GM13976 (cell line): ENCODE measurements at regions not wholly inside any gene's neighbourhood (a gene's known extent, or its start where the extent isn't known, plus 50 kb on each side); places are given as distances from the start of the nearest gene placed in this dataset.

Source experiments
- DNase-seq: peaks from one replicate; pipeline ENCODE4 v3.0.0; 2012; ENCODE audit warnings: low spot score
- in situ Hi-C: fragments of 300-500 bp; cut with MboI; formaldehyde crosslinking; loops from one replicate; pipeline ENCODE4 v1.12.0; 2022; ENCODE audit warnings: low sequenced_read_pairs, mixed read lengths, inconsistent platforms; ENCODE audit not compliant: unreplicated experiment
- TF ChIP-seq, protein P1 (sequence below): IDR thresholded peaks from 2 replicates; pipeline ENCODE4 v1.5.1; 2012; ENCODE audit warnings: borderline replicate concordance, mild to moderate bottlenecking; ENCODE audit not compliant: insufficient read depth; ENCODE audit errors: extremely low read depth, missing control alignments, control extremely low read depth

DNA sequence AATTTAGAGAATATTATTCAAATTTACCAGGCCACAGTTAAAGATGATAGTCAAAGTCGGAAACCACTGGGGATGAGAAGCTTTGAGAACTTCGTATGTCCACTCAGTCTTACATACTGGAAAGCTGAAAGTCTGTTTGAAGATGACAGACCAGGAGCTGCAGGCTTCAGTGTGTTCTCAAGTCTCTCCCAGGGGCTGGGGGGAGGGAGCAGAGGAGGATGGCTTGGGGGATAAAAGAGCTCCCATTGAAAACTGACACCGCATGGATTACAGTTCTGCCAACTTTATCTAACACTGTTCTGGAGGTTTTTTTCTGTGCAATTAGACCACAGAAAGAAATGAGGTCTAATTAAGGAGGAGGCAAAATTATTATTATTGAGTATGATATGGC, 170.5 kb upstream of the ALKAL2 start:
- no peak for DNase-seq
- TF ChIP-seq, protein P1, sequence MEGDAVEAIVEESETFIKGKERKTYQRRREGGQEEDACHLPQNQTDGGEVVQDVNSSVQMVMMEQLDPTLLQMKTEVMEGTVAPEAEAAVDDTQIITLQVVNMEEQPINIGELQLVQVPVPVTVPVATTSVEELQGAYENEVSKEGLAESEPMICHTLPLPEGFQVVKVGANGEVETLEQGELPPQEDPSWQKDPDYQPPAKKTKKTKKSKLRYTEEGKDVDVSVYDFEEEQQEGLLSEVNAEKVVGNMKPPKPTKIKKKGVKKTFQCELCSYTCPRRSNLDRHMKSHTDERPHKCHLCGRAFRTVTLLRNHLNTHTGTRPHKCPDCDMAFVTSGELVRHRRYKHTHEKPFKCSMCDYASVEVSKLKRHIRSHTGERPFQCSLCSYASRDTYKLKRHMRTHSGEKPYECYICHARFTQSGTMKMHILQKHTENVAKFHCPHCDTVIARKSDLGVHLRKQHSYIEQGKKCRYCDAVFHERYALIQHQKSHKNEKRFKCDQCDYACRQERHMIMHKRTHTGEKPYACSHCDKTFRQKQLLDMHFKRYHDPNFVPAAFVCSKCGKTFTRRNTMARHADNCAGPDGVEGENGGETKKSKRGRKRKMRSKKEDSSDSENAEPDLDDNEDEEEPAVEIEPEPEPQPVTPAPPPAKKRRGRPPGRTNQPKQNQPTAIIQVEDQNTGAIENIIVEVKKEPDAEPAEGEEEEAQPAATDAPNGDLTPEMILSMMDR: no peak
- in situ Hi-C loops: no loop called here

DNA sequence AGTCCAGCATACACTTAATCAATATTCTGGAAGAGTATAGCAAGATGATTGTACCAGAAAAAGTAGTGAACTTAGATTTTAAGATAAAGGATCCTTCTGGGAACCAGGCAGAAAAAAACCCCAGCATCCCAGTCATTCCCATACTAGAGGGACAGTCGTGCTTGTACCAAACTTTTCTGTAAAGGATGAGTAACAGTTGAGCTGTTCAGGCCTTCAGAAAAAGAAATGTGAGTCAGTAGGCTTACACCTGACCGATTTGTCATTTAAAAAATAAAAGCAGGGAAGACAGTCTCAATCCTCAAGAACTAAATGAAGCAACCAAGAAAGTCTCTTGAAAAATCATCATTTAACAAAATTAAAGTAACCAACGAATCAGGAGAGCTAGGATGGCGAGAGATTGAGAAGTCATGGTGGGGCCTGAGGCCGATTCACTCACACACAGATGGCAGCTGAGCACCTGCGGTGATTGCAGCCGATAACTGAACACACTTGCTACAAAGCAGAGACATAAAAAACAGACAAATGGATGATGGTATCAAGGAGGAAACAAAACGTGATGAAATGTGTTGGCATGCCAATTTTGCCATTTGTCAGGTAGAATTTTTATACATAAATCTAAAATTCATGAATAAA, 170.0 kb upstream of the ALKAL2 start:
- in situ Hi-C loops: no loop called here
- no peak for DNase-seq
- TF ChIP-seq, protein P1: no peak

DNA sequence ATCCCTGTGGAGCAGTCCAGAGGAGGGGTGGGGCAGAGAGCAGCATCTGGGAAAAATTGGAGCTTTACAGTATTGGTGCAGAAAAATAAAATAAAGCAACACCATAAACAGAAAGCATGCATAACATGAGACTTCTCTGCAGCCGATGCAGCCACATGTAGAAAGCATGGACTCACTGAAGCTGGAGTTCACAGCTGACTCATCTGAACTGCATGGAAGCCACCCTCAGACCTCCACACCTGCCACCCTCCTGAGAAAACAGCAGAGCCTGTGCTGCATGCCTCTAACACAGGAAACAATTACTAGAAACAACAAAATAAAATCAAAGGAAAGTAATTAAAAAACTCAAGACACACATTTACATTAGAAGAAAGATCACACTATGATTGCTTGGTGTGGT, 169.4 kb upstream of the ALKAL2 start:
- DNase-seq: no peak
- in situ Hi-C loops: no loop called here
- TF ChIP-seq, protein P1: no peak

DNA sequence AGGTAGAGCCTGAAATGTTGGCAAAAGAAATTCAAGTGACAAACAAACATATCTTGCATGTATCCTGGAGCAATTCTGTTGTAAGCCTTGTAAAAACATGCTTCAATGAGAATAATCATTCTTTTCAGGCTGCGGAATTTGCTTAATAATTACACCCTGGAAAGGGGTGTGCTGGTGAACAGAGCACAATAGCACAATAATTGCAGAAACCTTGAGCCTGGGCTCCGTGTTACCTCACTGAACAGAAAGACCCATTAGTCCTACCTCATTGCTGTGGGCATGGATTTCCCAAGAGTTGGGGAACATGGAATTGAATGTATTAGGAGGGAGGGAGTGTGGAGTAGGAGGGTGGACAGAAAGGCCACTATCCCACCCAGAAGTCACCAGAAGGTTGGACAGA, 168.0 kb upstream of the ALKAL2 start:
- TF ChIP-seq, protein P1: no peak
- no peak for DNase-seq
- in situ Hi-C loops: no loop called here

DNA sequence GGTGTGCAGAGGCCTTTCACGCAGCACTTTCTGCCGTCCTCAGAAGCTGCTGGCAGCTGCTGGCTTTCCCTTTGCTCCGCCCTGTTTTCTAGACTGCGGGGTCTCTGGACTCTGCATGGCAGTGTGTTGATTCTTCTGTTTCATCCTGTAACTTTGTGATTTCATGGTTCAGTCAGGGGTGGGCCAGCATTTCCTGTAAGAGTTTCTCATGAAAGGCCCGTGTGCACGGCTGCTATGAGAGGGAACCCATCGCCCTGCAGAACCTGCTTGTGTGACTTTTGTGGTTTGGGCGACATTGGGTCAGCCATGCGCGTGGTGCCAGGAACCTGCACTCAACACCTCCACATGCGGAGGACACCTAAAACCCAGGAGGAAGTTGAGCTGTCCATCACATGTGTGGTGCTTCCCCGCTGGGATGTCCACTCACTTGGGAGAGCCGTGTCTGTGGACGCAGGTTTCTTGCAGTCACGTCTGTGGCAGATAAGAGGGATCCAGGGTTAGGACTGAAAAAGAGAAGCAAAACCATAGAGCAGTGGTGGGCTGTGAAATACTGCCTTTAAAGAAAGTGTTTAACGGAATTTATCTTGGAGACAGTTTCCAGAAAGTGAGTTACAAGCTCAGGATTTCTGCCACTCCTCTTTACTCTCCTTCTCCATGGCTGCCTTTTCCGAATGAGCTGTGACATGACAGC, 167.3 kb upstream of the ALKAL2 start:
- no peak for DNase-seq
- TF ChIP-seq, protein P1: no peak
- in situ Hi-C loops: no loop called here

DNA sequence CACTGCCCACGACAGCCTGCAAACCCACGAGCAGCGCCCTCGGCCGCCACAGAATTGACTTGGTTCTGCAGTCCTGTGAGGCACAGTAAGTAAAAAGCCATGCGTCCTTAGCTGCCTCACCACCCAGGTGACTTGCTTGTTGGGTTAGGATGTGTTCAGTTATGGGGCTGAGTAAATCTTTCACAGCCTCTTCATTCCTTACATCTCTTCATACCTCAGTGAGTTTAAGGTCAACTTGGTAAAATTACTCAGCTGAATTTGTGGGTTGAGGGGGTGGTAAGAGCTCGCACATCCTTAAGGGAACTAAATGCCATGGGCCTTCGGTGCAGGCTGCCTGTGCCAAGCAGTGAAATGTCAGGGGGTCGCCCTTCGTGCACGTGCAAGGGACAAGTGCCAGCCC, 165.2 kb upstream of the ALKAL2 start:
- TF ChIP-seq, protein P1: no peak
- no peak for DNase-seq
- in situ Hi-C loops: no loop called here
